DND-41 (cell line): ENCODE measurements at regions not wholly inside any gene's neighbourhood (a gene's known extent, or its start where the extent isn't known, plus 50 kb on each side); places are given as distances from the start of the nearest gene placed in this dataset.

ENCODE experiments used
- ATAC-seq: fragments of 200-7000 bp; cut with Tn5 transposase; 3 replicates; pipeline ENCODE4 v1.9.1; 2021; ENCODE audit warnings: low read depth; ENCODE audit not compliant: insufficient read depth
- DNase-seq: peaks from one replicate; pipeline ENCODE4 v3.0.0-alpha.2; 2020
- H2AFZ ChIP-seq: 2 replicates; pipeline ENCODE4 v1.6.0; 2012; ENCODE audit warnings: low read depth, low read length
- H3K27ac ChIP-seq: 2 replicates; pipeline ENCODE4 v1.5.1; 2012; ENCODE audit warnings: low read length, inconsistent platforms
- H3K27me3 ChIP-seq: fragments of 200-600 bp; sonication (generic); 2 replicates; pipeline ENCODE4 v1.6.0; 2012; ENCODE audit warnings: low read length, mild to moderate bottlenecking, inconsistent platforms; ENCODE audit not compliant: insufficient read depth, poor library complexity
- H3K36me3 ChIP-seq: 2 replicates; pipeline ENCODE4 v1.5.1; 2012; ENCODE audit warnings: low read length, inconsistent platforms; ENCODE audit not compliant: insufficient read depth
- H3K4me1 ChIP-seq: 2 replicates; pipeline ENCODE4 v1.5.1; 2012; ENCODE audit warnings: mild to moderate bottlenecking, low read length; ENCODE audit not compliant: insufficient read depth
- H3K4me2 ChIP-seq: 2 replicates; pipeline ENCODE4 v1.6.0; 2012; ENCODE audit warnings: mild to moderate bottlenecking, moderate library complexity, low read length, inconsistent platforms; ENCODE audit not compliant: insufficient read depth
- H3K4me3 ChIP-seq, 2 experiments: fragments of 200-600 bp in 1 of 2; shearing (Covaris generic) in 1 of 2; 2 replicates each; pipeline ENCODE4 v1.5.1; 2012 to 2016; ENCODE audit warnings: inconsistent platforms in 2 of 2, low read length in 2 of 2, mild to moderate bottlenecking in 2 of 2, low read depth in 1 of 2, moderate library complexity in 1 of 2
- H3K79me2 ChIP-seq: 2 replicates; pipeline ENCODE4 v1.6.0; 2012; ENCODE audit warnings: low read length, inconsistent platforms; ENCODE audit not compliant: insufficient read depth
- H3K9ac ChIP-seq: 2 replicates; pipeline ENCODE4 v1.6.0; 2012; ENCODE audit warnings: low read depth, mild to moderate bottlenecking, inconsistent platforms, low read length, moderate library complexity
- H3K9me3 ChIP-seq: 2 replicates; pipeline ENCODE4 v1.5.1; 2012; ENCODE audit warnings: low read length, moderate library complexity, mild to moderate bottlenecking, inconsistent platforms; ENCODE audit not compliant: insufficient read depth, severe bottlenecking
- H4K20me1 ChIP-seq: 2 replicates; pipeline ENCODE4 v1.6.0; 2012; ENCODE audit warnings: low read length; ENCODE audit not compliant: insufficient read depth
- CTCF ChIP-seq: IDR thresholded peaks from 2 replicates; pipeline ENCODE4 v1.5.1; 2012; ENCODE audit warnings: borderline replicate concordance, low read length, moderate library complexity, mild to moderate bottlenecking; ENCODE audit not compliant: poor library complexity, severe bottlenecking; ENCODE audit errors: extremely low read depth
- EZH2 ChIP-seq: IDR thresholded peaks from 3 replicates; pipeline ENCODE4 v1.6.1; 2012; ENCODE audit warnings: borderline replicate concordance, low read depth, mild to moderate bottlenecking, moderate library complexity, low read length, inconsistent platforms; ENCODE audit not compliant: severe bottlenecking

- Histone ChIP-seq H3K79me2 (peaks cover 4% of the 10 kb centered on the region; the same call in 1 of the 2 replicates), H3K4me2 (peak overlapping the region; percentile 59), H2AFZ (peak overlapping the region; percentile 72), H3K4me3 (peak overlapping the region in 1 of 2 experiments; percentile 37; a peak in 2 of 4 replicates), H4K20me1 (no peaks in the 10 kb centered on the region), H3K4me1 (peaks cover 55% of the 10 kb centered on the region), H3K27ac (peak overlapping the region; percentile 89), H3K36me3 (peaks cover 7% of the 10 kb centered on the region; the same call in 1 of the 2 replicates), H3K9me3 (no peaks in the 10 kb centered on the region), H3K27me3 (no peaks in the 10 kb centered on the region), H3K9ac (peak overlapping the region; percentile 53)
- DNase-seq (no peak), ATAC-seq (peak; percentile 57; the same call in 2 of the 3 replicates)
- no peak for TF ChIP-seq CTCF
Measured at GRCh38 chr2:195594248-195594647, 62.8 kb upstream of the SLC39A10 start.

GRCh38 chr2:195592105-195592504 lies 64.9 kb upstream of the SLC39A10 start:
- no peak for DNase-seq
- H3K9me3 ChIP-seq: no peaks in the 10 kb centered on the region
- peaks cover 4% of the 10 kb centered on the region; the same call in 1 of the 2 replicates for H3K79me2 ChIP-seq
- no peak overlapping the region for H3K4me2 ChIP-seq
- no peak overlapping the region for H3K4me3 ChIP-seq
- TF ChIP-seq EZH2 (no peak), CTCF (no peak)
- no peak overlapping the region for H2AFZ ChIP-seq
- peaks cover 7% of the 10 kb centered on the region; the same call in 1 of the 2 replicates for H3K36me3 ChIP-seq
- no peak for ATAC-seq
- peak overlapping the region; percentile 28; the same call in 1 of the 2 replicates for H3K27ac ChIP-seq
- H4K20me1 ChIP-seq: no peaks in the 10 kb centered on the region
- no peak overlapping the region for H3K9ac ChIP-seq
- no peaks in the 10 kb centered on the region for H3K27me3 ChIP-seq
- peaks cover 55% of the 10 kb centered on the region for H3K4me1 ChIP-seq

- H4K20me1 ChIP-seq: no peaks in the 10 kb centered on the region
- peak; percentile 39; the same call in 2 of the 3 replicates for ATAC-seq
- TF ChIP-seq EZH2 (no peak), CTCF (no peak)
- H3K36me3 ChIP-seq: peaks cover 3% of the 10 kb centered on the region; the same call in 1 of the 2 replicates
- H3K4me2 ChIP-seq: no peak overlapping the region
- H3K79me2 ChIP-seq: peaks cover 4% of the 10 kb centered on the region; the same call in 1 of the 2 replicates
- H3K4me3 ChIP-seq: no peak overlapping the region
- no peaks in the 10 kb centered on the region for H3K27me3 ChIP-seq
- no peaks in the 10 kb centered on the region for H3K9me3 ChIP-seq
- H3K9ac ChIP-seq: no peak overlapping the region
- no peak overlapping the region for H2AFZ ChIP-seq
- no peak for DNase-seq
- peak overlapping the region; percentile 56 for H3K27ac ChIP-seq
- H3K4me1 ChIP-seq: peaks cover 49% of the 10 kb centered on the region
Measured at GRCh38 chr2:195590861-195591205, 66.2 kb upstream of the SLC39A10 start.
